H1 (cell line): ENCODE measurements at regions not wholly inside any gene's neighbourhood (a gene's known extent, or its start where the extent isn't known, plus 50 kb on each side); places are given as distances from the start of the nearest gene placed in this dataset.

ENCODE experiments used
- CTCF ChIA-PET: fragments of 300-600 bp; sonication (Branson Sonifier 250); formaldehyde crosslinking; loops from one replicate; lab custom pipeline; 2021; ENCODE audit not compliant: partially characterized antibody; lab: Charles Lee
- POLR2A ChIA-PET: fragments of 300-600 bp; sonication (Branson Sonifier 250); formaldehyde crosslinking; loops from one replicate; lab custom pipeline; 2021; ENCODE audit warnings: inconsistent platforms; ENCODE audit not compliant: partially characterized antibody; lab: Charles Lee
- DNase-seq, 2 experiments: peaks; one replicate each; pipeline versions ENCODE4 v3.0.0 to v3.0.0-alpha.2; 2010 to 2022; ENCODE audit warnings: low spot score in 2 of 2, low read depth in 1 of 2, mixed read lengths in 1 of 2
- FAIRE-seq: peaks from 2 replicates; lab custom pipeline; 2011; peaks lifted over from hg19 to GRCh38; lab: Jason Lieb, UNC
- H2AFZ ChIP-seq: 2 replicates; pipeline ENCODE4 v1.8.1; 2012; ENCODE audit warnings: low read length, inconsistent platforms
- H2AK5ac ChIP-seq: 2 replicates; pipeline ENCODE4 v1.6.1; 2013; ENCODE audit warnings: low read depth, low read length
- H2BK120ac ChIP-seq: replicated peaks from 2 replicates; pipeline ENCODE3; 2013; ENCODE audit warnings: low read depth, low read length, inconsistent platforms
- H2BK12ac ChIP-seq: 2 replicates; pipeline ENCODE4 v1.6.1; 2013; ENCODE audit warnings: low read depth, low read length
- H2BK15ac ChIP-seq: 2 replicates; pipeline ENCODE4 v1.6.1; 2013; ENCODE audit warnings: low read length
- H2BK20ac ChIP-seq: 2 replicates; pipeline ENCODE4 v1.6.1; 2013; ENCODE audit warnings: low read length
- H2BK5ac ChIP-seq: 2 replicates; pipeline ENCODE4 v1.6.1; 2013; ENCODE audit warnings: low read depth, low read length
- H3K14ac ChIP-seq: 2 replicates; pipeline ENCODE4 v1.6.1; 2013; ENCODE audit warnings: inconsistent platforms; ENCODE audit not compliant: insufficient read length
- H3K18ac ChIP-seq: 2 replicates; pipeline ENCODE4 v1.6.1; 2013; ENCODE audit warnings: low read length; ENCODE audit errors: extremely low read depth
- H3K23ac ChIP-seq: 2 replicates; pipeline ENCODE4 v1.6.1; 2013; ENCODE audit warnings: inconsistent platforms; ENCODE audit not compliant: insufficient read length
- H3K23me2 ChIP-seq: 2 replicates; pipeline ENCODE4 v1.6.1; 2013; ENCODE audit warnings: low read depth, low read length
- H3K27ac ChIP-seq: 2 replicates; pipeline ENCODE4 v1.6.1; 2011; ENCODE audit warnings: low read depth, low read length, inconsistent platforms
- H3K27me3 ChIP-seq, 4 experiments: replicated peaks in 1 of 4; 1 replicate in 1 of 4; 2 replicates in 3 of 4; pipeline versions ENCODE4 v1.6.1 to v1.8.1; 2011 to 2013; ENCODE audit warnings: low read length in 3 of 4, mild to moderate bottlenecking in 3 of 4, inconsistent platforms in 2 of 4, mixed read lengths in 2 of 4, moderate library complexity in 1 of 4; ENCODE audit not compliant: control insufficient read depth in 3 of 4, insufficient read depth in 3 of 4; ENCODE audit errors: extremely low read depth in 1 of 4
- H3K36me3 ChIP-seq, 4 experiments: 2 replicates each; pipeline versions ENCODE4 v1.6.1 to v1.8.1; 2011 to 2013; ENCODE audit warnings: mild to moderate bottlenecking in 4 of 4, low read length in 3 of 4, moderate library complexity in 2 of 4, control low read depth in 1 of 4, inconsistent platforms in 1 of 4; ENCODE audit not compliant: insufficient read depth in 4 of 4, control insufficient read depth in 2 of 4
- H3K4ac ChIP-seq: replicated peaks from 2 replicates; pipeline ENCODE3; 2013; ENCODE audit warnings: low read length, low read depth, mixed read lengths, inconsistent platforms; ENCODE audit not compliant: insufficient read length
- H3K4me1 ChIP-seq, 4 experiments: replicated peaks in 1 of 4; 1 replicate in 1 of 4; 2 replicates in 3 of 4; pipeline versions ENCODE4 v1.6.1 to v1.8.1; 2011 to 2013; ENCODE audit warnings: low read length in 3 of 4, inconsistent platforms in 2 of 4, mixed read lengths in 1 of 4; ENCODE audit not compliant: insufficient read depth in 4 of 4, control insufficient read depth in 3 of 4
- H3K4me2 ChIP-seq, 2 experiments: 2 replicates each; pipeline versions ENCODE4 v1.6.1 to v1.8.1; 2011 to 2013; ENCODE audit warnings: low read depth in 2 of 2, low read length in 2 of 2, control low read depth in 1 of 2, inconsistent platforms in 1 of 2, mild to moderate bottlenecking in 1 of 2; ENCODE audit not compliant: insufficient read depth in 1 of 2
- H3K4me3 ChIP-seq, 4 experiments: fragments of 200-600, 300-600 bp in 1 of 4; sonication (generic), shearing (Covaris generic), sonication (Bioruptor Twin) in 1 of 4; 2 replicates each; pipeline versions ENCODE4 v1.5.1 to v1.8.1; 2011 to 2016; ENCODE audit warnings: low read length in 4 of 4, low read depth in 3 of 4, control low read depth in 2 of 4, inconsistent platforms in 2 of 4, mild to moderate bottlenecking in 2 of 4, mixed read lengths in 1 of 4, moderate library complexity in 1 of 4; ENCODE audit not compliant: insufficient read depth in 2 of 4; ENCODE audit errors: extremely low read depth in 1 of 4
- H3K56ac ChIP-seq: replicated peaks from 2 replicates; pipeline ENCODE3; 2013; ENCODE audit warnings: low read depth, mild to moderate bottlenecking, mixed read lengths, low read length, inconsistent platforms; ENCODE audit not compliant: insufficient read length
- H3K79me1 ChIP-seq: 2 replicates; pipeline ENCODE4 v1.6.1; 2013; ENCODE audit warnings: low read depth, low read length, control low read depth
- H3K79me2 ChIP-seq, 2 experiments: 2 replicates each; pipeline versions ENCODE4 v1.6.1 to v1.8.1; 2012 to 2013; ENCODE audit warnings: low read length in 2 of 2, mild to moderate bottlenecking in 2 of 2, inconsistent platforms in 1 of 2; ENCODE audit not compliant: insufficient read depth in 2 of 2, control insufficient read depth in 1 of 2
- H3K9ac ChIP-seq, 4 experiments: replicated peaks in 1 of 4; 1 replicate in 1 of 4; 2 replicates in 3 of 4; pipeline versions ENCODE4 v1.6.1 to v1.8.1; 2011 to 2013; ENCODE audit warnings: low read depth in 3 of 4, low read length in 3 of 4, control low read depth in 2 of 4, mild to moderate bottlenecking in 2 of 4, moderate library complexity in 2 of 4, inconsistent platforms in 1 of 4; ENCODE audit errors: extremely low read depth in 1 of 4
- H3K9me3 ChIP-seq, 2 experiments: 2 replicates each; pipeline versions ENCODE4 v1.6.1 to v1.8.1; 2012 to 2013; ENCODE audit warnings: mild to moderate bottlenecking in 2 of 2, moderate library complexity in 2 of 2, control low read depth in 1 of 2, inconsistent platforms in 1 of 2, low read depth in 1 of 2, low read length in 1 of 2, mixed read lengths in 1 of 2; ENCODE audit not compliant: insufficient read depth in 2 of 2
- H4K20me1 ChIP-seq, 2 experiments: replicated peaks in 1 of 2; 2 replicates each; pipeline versions ENCODE3 to v1.8.1; 2011 to 2013; ENCODE audit warnings: inconsistent platforms in 2 of 2, low read length in 2 of 2, mild to moderate bottlenecking in 1 of 2; ENCODE audit not compliant: insufficient read depth in 2 of 2, control insufficient read depth in 1 of 2
- H4K5ac ChIP-seq: 2 replicates; pipeline ENCODE4 v1.6.1; 2013; ENCODE audit warnings: low read length, low read depth, mixed read lengths, inconsistent platforms; ENCODE audit not compliant: insufficient read length
- H4K8ac ChIP-seq: 2 replicates; pipeline ENCODE4 v1.8.0; 2013; ENCODE audit warnings: mild to moderate bottlenecking, moderate library complexity, low read length, inconsistent platforms; ENCODE audit not compliant: insufficient read depth; ENCODE audit errors: extremely low read depth
- H4K91ac ChIP-seq: replicated peaks from 2 replicates; pipeline ENCODE3; 2013; ENCODE audit warnings: low read length, mixed read lengths, inconsistent platforms; ENCODE audit not compliant: insufficient read length
- ATF3 ChIP-seq: IDR thresholded peaks from 2 replicates; pipeline ENCODE4 v1.6.1; 2011; ENCODE audit warnings: low read depth, mild to moderate bottlenecking, low read length; ENCODE audit not compliant: insufficient read depth
- BCL11A ChIP-seq, 2 experiments: IDR thresholded peaks; one replicate each; pipeline ENCODE4 v1.6.1; 2011; ENCODE audit warnings: low read depth in 2 of 2, low read length in 2 of 2, mild to moderate bottlenecking in 2 of 2
- CREB1 ChIP-seq: IDR thresholded peaks from 2 replicates; pipeline ENCODE4 v1.6.1; 2012; ENCODE audit warnings: inconsistent platforms
- EP300 ChIP-seq, 2 experiments: IDR thresholded peaks; 1 replicate in 1 of 2; 2 replicates in 1 of 2; pipeline ENCODE4 v1.6.1; 2011 to 2012; ENCODE audit warnings: low read depth in 2 of 2, low read length in 2 of 2, mild to moderate bottlenecking in 2 of 2, borderline replicate concordance in 1 of 2, inconsistent platforms in 1 of 2, moderate library complexity in 1 of 2
- GTF2F1 ChIP-seq: IDR thresholded peaks from 2 replicates; pipeline ENCODE4 v1.6.1; 2012; ENCODE audit warnings: low read depth, low read length, improper control_type of control experiment, borderline replicate concordance
- HDAC2 ChIP-seq, 2 experiments: fragments of 300-600 bp in 1 of 2; sonication (generic) in 1 of 2; IDR thresholded peaks; 2 replicates each; pipeline ENCODE4 v1.6.1; 2011 to 2012; ENCODE audit warnings: low read depth in 2 of 2, low read length in 2 of 2, mild to moderate bottlenecking in 2 of 2, moderate library complexity in 2 of 2, borderline replicate concordance in 1 of 2, inconsistent platforms in 1 of 2
- HDAC6 ChIP-seq: IDR thresholded peaks from one replicate; pipeline ENCODE4 v1.7.1; 2012; ENCODE audit warnings: low read depth, mild to moderate bottlenecking, inconsistent platforms, low read length, moderate library complexity
- MAX ChIP-seq: IDR thresholded peaks from 2 replicates; pipeline ENCODE4 v1.6.1; 2012; ENCODE audit warnings: inconsistent platforms
- RAD21 ChIP-seq, 2 experiments: IDR thresholded peaks in 1 of 2; conservative IDR thresholded peaks in 1 of 2; 2 replicates each; pipeline ENCODE4 v1.6.1; 2011; ENCODE audit warnings: low read depth in 2 of 2, low read length in 2 of 2, improper control_type of control experiment in 1 of 2, inconsistent platforms in 1 of 2, mild to moderate bottlenecking in 1 of 2, moderate library complexity in 1 of 2
- RBBP5 ChIP-seq: IDR thresholded peaks from 2 replicates; pipeline ENCODE4 v1.7.1; 2012; ENCODE audit warnings: low read depth, mild to moderate bottlenecking, inconsistent platforms, low read length, moderate library complexity, borderline replicate concordance
- RNF2 ChIP-seq: fragments of 200-900, 300-1000 bp; sonication (generic); IDR thresholded peaks from 2 replicates; pipeline ENCODE4 v1.7.1; 2016; ENCODE audit warnings: borderline replicate concordance, low read depth, mild to moderate bottlenecking, antibody characterized with exemption, low read length; ENCODE audit not compliant: poor library complexity, severe bottlenecking; ENCODE audit errors: missing control alignments
- SP4 ChIP-seq: IDR thresholded peaks from 2 replicates; pipeline ENCODE4 v1.6.1; 2012; ENCODE audit warnings: low read length, inconsistent platforms
- WGBS, 2 experiments: shearing (Covaris generic) in 1 of 2; methylation state at CpG; one replicate each; pipeline versions ENCODE4 v1.1.6 to v1.1.7; 2013 to 2015; ENCODE audit warnings: low lambda C conversion rate in 2 of 2, mixed read lengths in 2 of 2, inconsistent platforms in 1 of 2, low coverage in 1 of 2, missing lambda C conversion rate in 1 of 2; ENCODE audit not compliant: insufficient replicate concordance in 2 of 2, insufficient coverage in 1 of 2, insufficient read length in 1 of 2; ENCODE audit errors: extremely low coverage in 1 of 2, missing lambda C conversion rate in 1 of 2; 5-methylcytosine and 5-hydroxymethylcytosine counted together

- no peak overlapping the region for H2AFZ ChIP-seq
- H3K36me3 ChIP-seq: no peaks in the 10 kb centered on the region
- no peaks in the 10 kb centered on the region for H4K20me1 ChIP-seq
- no peak overlapping the region for H3K4ac ChIP-seq
- WGBS, 2 experiments: 94% methylated on average over 1 of the region's 1 CpG; no CpG with 5 or more reads in 1 of the 2 experiments
- H4K5ac ChIP-seq: no peak overlapping the region
- FAIRE-seq: no peak
- H2BK12ac ChIP-seq: no peak overlapping the region
- H3K9ac ChIP-seq: no peak overlapping the region
- H3K23me2 ChIP-seq: no peaks in the 10 kb centered on the region; the same call in 1 of the 2 replicates
- H3K23ac ChIP-seq: no peak overlapping the region
- H3K79me1 ChIP-seq: no peaks in the 10 kb centered on the region
- no peak overlapping the region for H3K18ac ChIP-seq
- no peak overlapping the region; a peak in 1 of 4 replicates for H3K4me2 ChIP-seq
- no peaks in the 10 kb centered on the region for H3K27me3 ChIP-seq
- H2BK20ac ChIP-seq: no peak overlapping the region
- H3K56ac ChIP-seq: no peak overlapping the region
- no peak overlapping the region for H2BK120ac ChIP-seq
- no peaks in the 10 kb centered on the region for H3K9me3 ChIP-seq
- CTCF ChIA-PET: interaction anchor here (0.6 kb wide), 1 partner anchor 66 kb away, joined by 3 read pairs; no protein-coding TSS in a partner anchor
- 0 out of 7 replicates have a peak, but pooled peaks cover 0 to 3% (median 0%) of the 10 kb centered on the region in 4 experiments for H3K4me1 ChIP-seq
- POLR2A ChIA-PET: no interaction called here
- H4K8ac ChIP-seq: no peak overlapping the region
- no peaks in the 10 kb centered on the region for H3K79me2 ChIP-seq
- no peak for DNase-seq
- no peak overlapping the region for H2BK15ac ChIP-seq
- H3K4me3 ChIP-seq: no peak overlapping the region
- H2BK5ac ChIP-seq: no peak overlapping the region
- H3K27ac ChIP-seq: no peak overlapping the region
- no peak overlapping the region for H4K91ac ChIP-seq
- no peak overlapping the region for H3K14ac ChIP-seq
- H2AK5ac ChIP-seq: no peak overlapping the region
- TF ChIP-seq ATF3: no peak
- TF ChIP-seq EP300 (IDR thresholded peaks at IDR 0.05; ENCODE audit: borderline replicate concordance in 1 of 2, low read depth in 2 of 2, low read length in 2 of 2): no peak
- TF ChIP-seq MAX: no peak
- TF ChIP-seq SP4: no peak
- no peak for TF ChIP-seq RAD21 (IDR thresholded peaks at IDR 0.05 in 1 of 2, conservative IDR thresholded peaks at IDR 0.05 in 1 of 2; ENCODE audit: low read depth in 2 of 2, low read length in 2 of 2)
- TF ChIP-seq BCL11A (IDR thresholded peaks at IDR 0.05; ENCODE audit: low read depth in 2 of 2, low read length in 2 of 2): no peak
- no peak for TF ChIP-seq HDAC6
- TF ChIP-seq RBBP5: no peak
- no peak for TF ChIP-seq RNF2
- no peak for TF ChIP-seq CREB1
- TF ChIP-seq HDAC2 (IDR thresholded peaks at IDR 0.05; ENCODE audit: borderline replicate concordance in 1 of 2, low read depth in 2 of 2, low read length in 2 of 2): no peak
- no peak for TF ChIP-seq GTF2F1
These were observed 83.8 kb downstream of the ZNF737 start for GRCh38 chr19:20481736-20482135.
